Fibroblast of lung (primary cell): ENCODE measurements at regions not wholly inside any gene's neighbourhood (a gene's known extent, or its start where the extent isn't known, plus 50 kb on each side); places are given as distances from the start of the nearest gene placed in this dataset.

Source experiments
- DNase-seq, 2 donors: peaks; one replicate each; pipeline versions ENCODE4 v3.0.0 to v3.0.0-alpha.2; 2010; ENCODE audit warnings: low read depth in 2 of 2
- H2AFZ ChIP-seq: 2 replicates; pipeline ENCODE4 v1.5.1; 2012; ENCODE audit warnings: low read length, control low read depth, inconsistent platforms
- H3K27ac ChIP-seq: 2 replicates; pipeline ENCODE4 v1.5.1; 2011; ENCODE audit warnings: low read length, control low read depth; ENCODE audit not compliant: insufficient read depth
- H3K27me3 ChIP-seq: 2 replicates; pipeline ENCODE4 v1.5.1; 2011; ENCODE audit warnings: mild to moderate bottlenecking, low read length; ENCODE audit not compliant: control insufficient read depth, insufficient read depth
- H3K36me3 ChIP-seq: 2 replicates; pipeline ENCODE4 v1.5.1; 2011; ENCODE audit warnings: low read length; ENCODE audit not compliant: control insufficient read depth, insufficient read depth
- H3K4me1 ChIP-seq: 2 replicates; pipeline ENCODE4 v1.5.1; 2011; ENCODE audit warnings: low read length; ENCODE audit not compliant: control insufficient read depth, insufficient read depth; ENCODE audit errors: extremely low read depth
- H3K4me2 ChIP-seq: 2 replicates; pipeline ENCODE4 v1.5.1; 2011; ENCODE audit warnings: low read length, control low read depth; ENCODE audit not compliant: insufficient read depth; ENCODE audit errors: extremely low read depth
- H3K4me3 ChIP-seq, 4 experiments: fragments of 200-600 bp in 1 of 4; sonication (generic) in 1 of 4; replicated peaks in 1 of 4; 2 replicates each; pipeline ENCODE4 v1.5.1; 2011 to 2016; ENCODE audit warnings: low read length in 4 of 4, low read depth in 3 of 4, mild to moderate bottlenecking in 3 of 4, control low read depth in 2 of 4, inconsistent platforms in 1 of 4, mixed read lengths in 1 of 4; ENCODE audit not compliant: insufficient read depth in 1 of 4; ENCODE audit errors: control extremely low read depth in 1 of 4
- H3K79me2 ChIP-seq: 2 replicates; pipeline ENCODE4 v1.5.1; 2012; ENCODE audit warnings: mild to moderate bottlenecking, low read length, inconsistent platforms; ENCODE audit not compliant: control insufficient read depth, insufficient read depth
- H3K9ac ChIP-seq: 2 replicates; pipeline ENCODE4 v1.5.1; 2011; ENCODE audit warnings: mild to moderate bottlenecking, low read length, control low read depth; ENCODE audit not compliant: insufficient read depth
- H3K9me3 ChIP-seq: 2 replicates; pipeline ENCODE4 v1.5.1; 2012; ENCODE audit warnings: low read depth, low read length; ENCODE audit not compliant: control insufficient read depth, insufficient read depth
- H4K20me1 ChIP-seq: 2 replicates; pipeline ENCODE4 v1.5.1; 2011; ENCODE audit warnings: low read length; ENCODE audit not compliant: control insufficient read depth, insufficient read depth; ENCODE audit errors: extremely low read depth
- CTCF ChIP-seq, 2 donors: IDR thresholded peaks in 1 of 2; conservative IDR thresholded peaks in 1 of 2; 1 replicate in 1 of 2; 2 replicates in 1 of 2; pipeline ENCODE4 v1.5.1; 2011 to 2012; ENCODE audit warnings: low read length in 2 of 2, control low read depth in 1 of 2, inconsistent platforms in 1 of 2, low read depth in 1 of 2, mild to moderate bottlenecking in 1 of 2
- EZH2 ChIP-seq: IDR thresholded peaks from 2 replicates; pipeline ENCODE4 v1.5.1; 2012; ENCODE audit warnings: low read length, control low read depth, mild to moderate bottlenecking; ENCODE audit errors: missing control alignments

- Histone ChIP-seq H3K9me3 (no peaks in the 10 kb centered on the region), H3K4me2 (no peak overlapping the region), H3K4me3 (no peak overlapping the region), H3K4me1 (no peaks in the 10 kb centered on the region), H3K27me3 (no peaks in the 10 kb centered on the region), H3K9ac (no peak overlapping the region), H3K79me2 (no peaks in the 10 kb centered on the region), H2AFZ (no peak overlapping the region), H3K27ac (no peak overlapping the region), H3K36me3 (no peaks in the 10 kb centered on the region), H4K20me1 (no peaks in the 10 kb centered on the region)
- no peak for DNase-seq
- no peak for TF ChIP-seq EZH2
- no peak for TF ChIP-seq CTCF (conservative IDR thresholded peaks at IDR 0.05 in 1 of 2, IDR thresholded peaks at IDR 0.05 in 1 of 2; ENCODE audit: low read depth in 1 of 2, low read length in 2 of 2)
Measured at GRCh38 chr4:182193311-182193710, 49.9 kb upstream of the TENM3 start.
